HepG2 (cell line): ENCODE measurements at regions not wholly inside any gene's neighbourhood (a gene's known extent, or its start where the extent isn't known, plus 50 kb on each side); places are given as distances from the start of the nearest gene placed in this dataset.

ENCODE experiments used
- ATAC-seq: fragments of 200-7000 bp; cut with Tn5 transposase; 3 replicates; pipeline ENCODE4 v1.9.1; 2020; ENCODE audit warnings: mild to moderate bottlenecking, moderate library complexity
- BruUV-seq: library from RNA; stranded (reverse); fragments of 400-500 nt; replicated peaks from 2 replicates; lab custom pipeline; 2021; lab: Mats Ljungman, UMichigan
- CTCF ChIA-PET: fragments of 300-600 bp; formaldehyde crosslinking; extraction: SDS; loops from one replicate; lab custom pipeline; 2021; ENCODE audit warnings: low total read pairs, inconsistent platforms, low intra/inter-chr PET ratio; lab: Yijun Ruan, JAX
- POLR2A ChIA-PET: fragments of 350-600 bp; sonication (Branson Sonifier 250); formaldehyde crosslinking; loops from one replicate; lab custom pipeline; 2020; ENCODE audit warnings: antibody characterized with exemption, inconsistent platforms; lab: Yijun Ruan, JAX
- DNase-seq: peaks from one replicate; pipeline ENCODE4 v3.0.0-alpha.2; 2015; ENCODE audit warnings: low spot score
- FAIRE-seq: peaks from 3 replicates; lab custom pipeline; 2011; peaks lifted over from hg19 to GRCh38; lab: Jason Lieb, UNC
- H2AFZ ChIP-seq: one replicate; pipeline ENCODE4 v1.6.1; 2011; ENCODE audit warnings: low read length, inconsistent platforms
- H3K27ac ChIP-seq: fragments of 300-600 bp; 3 replicates; pipeline ENCODE4 v1.8.0; 2011; ENCODE audit warnings: mixed run types, mild to moderate bottlenecking, mixed read lengths, low read length, inconsistent platforms; ENCODE audit not compliant: insufficient read depth; ENCODE audit errors: extremely low read length
- H3K27me3 ChIP-seq, 2 experiments: fragments of 200-600 bp in 1 of 2; 2 replicates in 1 of 2; 3 replicates in 1 of 2; pipeline versions ENCODE4 v1.6.0 to v1.8.0; 2011; ENCODE audit warnings: low read length in 2 of 2, mild to moderate bottlenecking in 2 of 2, moderate library complexity in 2 of 2, inconsistent platforms in 1 of 2; ENCODE audit not compliant: insufficient read depth in 2 of 2, control insufficient read depth in 1 of 2
- H3K36me3 ChIP-seq, 2 experiments: fragments of 200-600 bp in 1 of 2; replicated peaks in 1 of 2; 2 replicates in 1 of 2; 3 replicates in 1 of 2; pipeline versions ENCODE4 v1.5.1 to v1.8.0; 2011; ENCODE audit warnings: low read length in 2 of 2, inconsistent platforms in 1 of 2; ENCODE audit not compliant: insufficient read depth in 2 of 2, control insufficient read depth in 1 of 2
- H3K4me1 ChIP-seq: 2 replicates; pipeline ENCODE4 v1.5.1; 2012; ENCODE audit warnings: low read length, inconsistent platforms; ENCODE audit not compliant: insufficient read depth
- H3K4me2 ChIP-seq: 2 replicates; pipeline ENCODE4 v1.6.0; 2011; ENCODE audit warnings: low read depth, low read length, inconsistent platforms
- H3K4me3 ChIP-seq, 3 experiments: fragments of 200-600 bp in 1 of 3; sonication (generic), shearing (Covaris generic) in 1 of 3; replicated peaks in 1 of 3; 2 replicates each; pipeline ENCODE4 v1.5.1; 2011 to 2016; ENCODE audit warnings: low read length in 3 of 3, inconsistent platforms in 2 of 3, low read depth in 2 of 3, mild to moderate bottlenecking in 2 of 3, control low read depth in 1 of 3, mixed read lengths in 1 of 3; ENCODE audit not compliant: insufficient read depth in 1 of 3
- H3K79me2 ChIP-seq: one replicate; pipeline ENCODE4 v1.6.1; 2011; ENCODE audit warnings: low read length, inconsistent platforms; ENCODE audit not compliant: insufficient read depth
- H3K9ac ChIP-seq: 2 replicates; pipeline ENCODE4 v1.6.0; 2011; ENCODE audit warnings: mild to moderate bottlenecking, low read depth, low read length, inconsistent platforms; ENCODE audit not compliant: insufficient read depth
- H3K9me3 ChIP-seq: 2 replicates; pipeline ENCODE4 v1.5.1; 2012; ENCODE audit warnings: mild to moderate bottlenecking, low read length
- H4K20me1 ChIP-seq: 2 replicates; pipeline ENCODE4 v1.6.0; 2011; ENCODE audit warnings: inconsistent platforms, mild to moderate bottlenecking, low read length, moderate library complexity; ENCODE audit not compliant: insufficient read depth
- CEBPB ChIP-seq: IDR thresholded peaks from 2 replicates; pipeline ENCODE4 v1.6.1; 2011; ENCODE audit warnings: low read depth, low read length, improper control_type of control experiment, borderline replicate concordance
- GPN1 ChIP-seq: sonication (generic); formaldehyde crosslinking; IDR thresholded peaks from 2 replicates; pipeline ENCODE4 v1.5.1; 2020; ENCODE audit warnings: missing genetic modification reagents, borderline replicate concordance
- KLF11 ChIP-seq: IDR thresholded peaks from 2 replicates; pipeline ENCODE4 v1.6.1; 2016; ENCODE audit warnings: missing compliant biosample characterization
- PLRG1 ChIP-seq: fragments of 450-650 bp; conservative IDR thresholded peaks from 2 replicates; pipeline ENCODE4 v1.6.1; 2016
- ZKSCAN5 ChIP-seq: sonication (generic); formaldehyde crosslinking; IDR thresholded peaks from 2 replicates; pipeline ENCODE4 v1.5.1; 2020; ENCODE audit warnings: mild to moderate bottlenecking, missing genetic modification reagents
- ZNF343 ChIP-seq: sonication (generic); formaldehyde crosslinking; IDR thresholded peaks from 2 replicates; pipeline ENCODE4 v1.4.0; 2020; ENCODE audit warnings: mild to moderate bottlenecking, missing genetic modification reagents
- ZNF703 ChIP-seq: sonication (generic); formaldehyde crosslinking; IDR thresholded peaks from 2 replicates; pipeline ENCODE4 v1.5.1; 2020; ENCODE audit warnings: missing genetic modification reagents, mild to moderate bottlenecking, moderate library complexity, borderline replicate concordance
- WGBS: methylation state at CpG from one replicate; pipeline ENCODE4 v1.1.6; 2017; ENCODE audit warnings: low lambda C conversion rate; 5-methylcytosine and 5-hydroxymethylcytosine counted together
- in situ Hi-C: cut with HindIII; loops from 2 replicates; pipeline ENCODE4 v1.10.0; 2017; ENCODE audit warnings: low pct_unique_long_range_greater_than_20kb; ENCODE audit not compliant: extremely low pct_ligation_motif_present
- intact Hi-C: fragments of 100-400 bp; cut with micrococcal nuclease; formaldehyde crosslinking; loops from one replicate; pipeline ENCODE4 v1.10.0; 2022; ENCODE audit not compliant: unreplicated experiment

DNA sequence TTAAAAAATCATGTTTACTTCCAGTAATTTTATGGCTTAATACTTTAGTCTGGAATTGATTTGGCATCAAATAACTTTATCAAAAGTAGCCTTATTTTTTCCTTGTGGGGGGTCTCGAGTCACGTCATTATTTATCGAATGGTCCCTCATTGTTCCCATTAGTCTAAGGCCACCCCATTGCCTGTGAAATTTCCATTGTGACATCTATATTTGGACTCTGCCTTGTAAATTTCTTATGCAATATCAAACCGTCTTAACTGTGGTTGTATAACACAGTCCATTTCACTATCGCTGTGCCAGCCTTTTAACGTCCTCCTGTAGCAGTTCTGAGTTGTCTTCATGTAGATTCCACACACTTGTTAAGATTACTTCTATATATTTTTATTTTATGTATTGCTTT lies 103.9 kb upstream of the RET start:
- WGBS: 3% methylated on average over 6 of the region's 6 CpGs
- Histone ChIP-seq H3K4me2 (no peak overlapping the region), H2AFZ (no peak overlapping the region), H3K9me3 (no peaks in the 10 kb centered on the region), H3K9ac (no peak overlapping the region), H3K27ac (no peak overlapping the region), H3K4me3 (no peak overlapping the region), H3K79me2 (no peaks in the 10 kb centered on the region), H4K20me1 (no peaks in the 10 kb centered on the region), H3K4me1 (no peaks in the 10 kb centered on the region), H3K36me3 (no peaks in the 10 kb centered on the region), H3K27me3 (peaks cover 0 to 4% of the 10 kb centered on the region in 2 experiments; a peak in 1 of 5 replicates)
- ChIA-PET POLR2A (no interaction called here), CTCF (no interaction called here)
- in situ Hi-C loops (no loop called here), intact Hi-C loops (no loop called here)
- DNase-seq (no peak), ATAC-seq (no peak), FAIRE-seq (no peak)
- no TSS peak for BruUV-seq
- no peak for TF ChIP-seq ZNF703 (CRISPR knock-in tag)
- TF ChIP-seq CEBPB: peak; percentile 42; the same call in 1 of the 2 replicates
- no peak for TF ChIP-seq ZNF343 (CRISPR knock-in tag)

DNA sequence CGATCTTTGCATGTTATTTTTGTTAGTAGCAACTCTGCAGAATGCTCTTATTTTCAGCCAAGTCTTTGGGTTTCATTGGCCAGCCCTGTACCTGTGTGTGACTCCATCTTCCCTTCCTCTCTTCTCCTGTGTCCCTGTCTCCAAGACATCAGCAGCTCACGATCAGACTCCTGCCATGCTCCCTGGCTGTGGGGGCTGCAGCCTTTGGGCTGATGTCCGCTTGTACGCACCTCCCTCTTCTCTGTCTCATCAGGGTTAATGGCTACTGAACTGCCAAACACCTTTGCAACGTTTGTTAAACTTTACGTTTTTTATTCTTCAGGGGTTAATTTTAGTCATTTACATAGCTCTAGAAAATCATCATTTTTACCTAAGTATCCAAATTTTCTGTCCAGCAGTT lies 103.5 kb upstream of the RET start:
- in situ Hi-C loops: no loop called here
- POLR2A ChIA-PET: no interaction called here
- CTCF ChIA-PET: no interaction called here
- Histone ChIP-seq H3K79me2 (no peaks in the 10 kb centered on the region), H2AFZ (no peak overlapping the region), H3K9ac (no peak overlapping the region), H3K9me3 (no peaks in the 10 kb centered on the region), H3K4me1 (no peaks in the 10 kb centered on the region), H3K4me2 (no peak overlapping the region), H3K4me3 (no peak overlapping the region), H4K20me1 (no peaks in the 10 kb centered on the region), H3K36me3 (no peaks in the 10 kb centered on the region), H3K27me3 (peaks cover 0 to 4% of the 10 kb centered on the region in 2 experiments; a peak in 1 of 5 replicates), H3K27ac (no peak overlapping the region)
- BruUV-seq: no TSS peak
- ATAC-seq: no peak
- intact Hi-C loops: no loop called here
- no peak for FAIRE-seq
- 10% methylated on average over 6 of the region's 6 CpGs for WGBS
- no peak for DNase-seq
- TF ChIP-seq GPN1 (CRISPR knock-in tag): no peak
- no peak for TF ChIP-seq KLF11 (CRISPR knock-in tag)
- TF ChIP-seq ZKSCAN5 (CRISPR knock-in tag): no peak
- no peak for TF ChIP-seq PLRG1
